Spleen (tissue), 7 donors: ENCODE measurements at regions not wholly inside any gene's neighbourhood (a gene's known extent, or its start where the extent isn't known, plus 50 kb on each side); places are given as distances from the start of the nearest gene placed in this dataset.
"Not testable (repeated sequence)": the region's sequence is repeated elsewhere in the genome, so short reads cannot be mapped to it uniquely, and the experiment has no call there.

Experiments used
- POLR2A ChIP-seq, 3 donors: fragments of 450-650 bp; IDR thresholded peaks; one replicate each; pipeline ENCODE4 v1.5.1; 2017; ENCODE audit warnings: antibody characterized with exemption in 3 of 3, mild to moderate bottlenecking in 1 of 3
- TF ChIP-seq, protein P1 (sequence below), 11 experiments: fragments of 200-600 bp in 7 of 11; fragments of 450-650 bp in 4 of 11; sonication (generic) in 4 of 11; IDR thresholded peaks in 8 of 11; conservative IDR thresholded peaks in 3 of 11; 1 replicate in 7 of 11; 2 replicates in 4 of 11; pipeline versions ENCODE4 v1.4.0 to v1.8.0; 2016 to 2021; ENCODE audit warnings: antibody characterized with exemption in 11 of 11, inconsistent platforms in 4 of 11, mild to moderate bottlenecking in 1 of 11
- donor health status: DM: no; HTN: no; CAD: no; lungs with moderate emphysema.
- donor health status: DM: no; HTN: no; CAD: no.
- donor health status: DM: no; HTN: no; CAD: no.

DNA sequence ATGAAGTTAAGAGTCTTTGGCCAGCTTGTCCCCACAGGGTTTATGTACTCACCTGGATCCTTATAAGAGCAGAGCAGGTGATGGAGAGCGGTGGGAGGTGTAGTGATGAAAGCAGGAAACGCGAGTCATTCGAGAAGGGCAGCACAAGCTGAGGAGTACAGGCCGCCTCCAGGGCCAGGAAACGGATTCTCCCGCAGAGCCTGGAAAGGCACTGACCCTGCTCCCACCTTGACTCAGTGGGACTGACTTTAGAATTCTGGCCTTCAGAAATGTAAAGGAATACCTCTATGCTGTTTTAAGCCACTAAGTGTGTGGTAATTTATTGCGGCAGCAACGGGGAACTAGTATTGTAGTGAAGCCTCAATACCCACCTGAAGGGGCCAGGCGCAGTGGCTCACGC lies 137.7 kb upstream of the KCTD7 start:
- TF ChIP-seq, protein P1, sequence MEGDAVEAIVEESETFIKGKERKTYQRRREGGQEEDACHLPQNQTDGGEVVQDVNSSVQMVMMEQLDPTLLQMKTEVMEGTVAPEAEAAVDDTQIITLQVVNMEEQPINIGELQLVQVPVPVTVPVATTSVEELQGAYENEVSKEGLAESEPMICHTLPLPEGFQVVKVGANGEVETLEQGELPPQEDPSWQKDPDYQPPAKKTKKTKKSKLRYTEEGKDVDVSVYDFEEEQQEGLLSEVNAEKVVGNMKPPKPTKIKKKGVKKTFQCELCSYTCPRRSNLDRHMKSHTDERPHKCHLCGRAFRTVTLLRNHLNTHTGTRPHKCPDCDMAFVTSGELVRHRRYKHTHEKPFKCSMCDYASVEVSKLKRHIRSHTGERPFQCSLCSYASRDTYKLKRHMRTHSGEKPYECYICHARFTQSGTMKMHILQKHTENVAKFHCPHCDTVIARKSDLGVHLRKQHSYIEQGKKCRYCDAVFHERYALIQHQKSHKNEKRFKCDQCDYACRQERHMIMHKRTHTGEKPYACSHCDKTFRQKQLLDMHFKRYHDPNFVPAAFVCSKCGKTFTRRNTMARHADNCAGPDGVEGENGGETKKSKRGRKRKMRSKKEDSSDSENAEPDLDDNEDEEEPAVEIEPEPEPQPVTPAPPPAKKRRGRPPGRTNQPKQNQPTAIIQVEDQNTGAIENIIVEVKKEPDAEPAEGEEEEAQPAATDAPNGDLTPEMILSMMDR (IDR thresholded peaks at IDR 0.05 in 8 of 11, conservative IDR thresholded peaks at IDR 0.05 in 3 of 11), result not testable (repeated sequence)
- not testable (repeated sequence) for TF ChIP-seq POLR2A (IDR thresholded peaks at IDR 0.05)
